PC-3 (cell line): ENCODE measurements at regions not wholly inside any gene's neighbourhood (a gene's known extent, or its start where the extent isn't known, plus 50 kb on each side); places are given as distances from the start of the nearest gene placed in this dataset.

Experiments
- CTCF ChIP-seq: fragments of 300-600 bp; sonication (generic); conservative IDR thresholded peaks from 2 replicates; pipeline ENCODE4 v1.5.1; 2017; ENCODE audit warnings: antibody characterized with exemption, low read depth, mild to moderate bottlenecking, low read length
- EZH2phosphoT487 ChIP-seq: fragments of 300-600 bp; sonication (generic); IDR thresholded peaks from 2 replicates; pipeline ENCODE4 v1.6.1; 2018; ENCODE audit warnings: mild to moderate bottlenecking, antibody characterized with exemption, low read length, borderline replicate concordance

DNA sequence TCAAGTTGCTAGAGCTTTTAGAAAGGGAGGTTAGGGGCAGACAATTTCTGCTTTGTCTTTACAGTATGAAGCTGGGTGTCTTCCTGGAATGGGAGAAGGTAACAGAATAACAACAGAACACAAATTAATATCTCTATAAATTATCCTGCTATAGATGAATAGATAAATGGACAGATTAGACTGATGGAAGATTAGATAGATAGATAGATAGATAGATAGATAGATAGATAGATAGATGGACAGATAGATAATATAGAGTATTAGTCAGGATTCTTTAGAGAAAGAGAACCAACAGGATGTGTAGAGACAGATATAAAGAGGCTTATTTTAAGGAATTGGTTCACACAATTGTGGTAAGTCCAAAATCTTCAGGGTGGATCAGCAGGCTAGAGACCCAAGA is 302.2 kb downstream of the BCL11A start:
- TF ChIP-seq CTCF (no peak), EZH2phosphoT487 (no peak)
